ENCODE measurements at regions not wholly inside any gene's neighbourhood (a gene's known extent, or its start where the extent isn't known, plus 50 kb on each side); places are given as distances from the start of the nearest gene placed in this dataset.
A peak's percentile ranks its signal among the peaks of the same experiment; 100 is the strongest.

- no peak overlapping the region for H3K4me3 ChIP-seq (ENCODE audit: low read length)
- peak; percentile 99 for DNase-seq (ENCODE audit: low read depth)
- TF ChIP-seq, protein P1, sequence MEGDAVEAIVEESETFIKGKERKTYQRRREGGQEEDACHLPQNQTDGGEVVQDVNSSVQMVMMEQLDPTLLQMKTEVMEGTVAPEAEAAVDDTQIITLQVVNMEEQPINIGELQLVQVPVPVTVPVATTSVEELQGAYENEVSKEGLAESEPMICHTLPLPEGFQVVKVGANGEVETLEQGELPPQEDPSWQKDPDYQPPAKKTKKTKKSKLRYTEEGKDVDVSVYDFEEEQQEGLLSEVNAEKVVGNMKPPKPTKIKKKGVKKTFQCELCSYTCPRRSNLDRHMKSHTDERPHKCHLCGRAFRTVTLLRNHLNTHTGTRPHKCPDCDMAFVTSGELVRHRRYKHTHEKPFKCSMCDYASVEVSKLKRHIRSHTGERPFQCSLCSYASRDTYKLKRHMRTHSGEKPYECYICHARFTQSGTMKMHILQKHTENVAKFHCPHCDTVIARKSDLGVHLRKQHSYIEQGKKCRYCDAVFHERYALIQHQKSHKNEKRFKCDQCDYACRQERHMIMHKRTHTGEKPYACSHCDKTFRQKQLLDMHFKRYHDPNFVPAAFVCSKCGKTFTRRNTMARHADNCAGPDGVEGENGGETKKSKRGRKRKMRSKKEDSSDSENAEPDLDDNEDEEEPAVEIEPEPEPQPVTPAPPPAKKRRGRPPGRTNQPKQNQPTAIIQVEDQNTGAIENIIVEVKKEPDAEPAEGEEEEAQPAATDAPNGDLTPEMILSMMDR (conservative IDR thresholded peaks at IDR 0.05; ENCODE audit: low read depth, low read length): no peak
Measured at GRCh38 chr15:70494852-70495571, 268.3 kb downstream of the UACA start.

DNA sequence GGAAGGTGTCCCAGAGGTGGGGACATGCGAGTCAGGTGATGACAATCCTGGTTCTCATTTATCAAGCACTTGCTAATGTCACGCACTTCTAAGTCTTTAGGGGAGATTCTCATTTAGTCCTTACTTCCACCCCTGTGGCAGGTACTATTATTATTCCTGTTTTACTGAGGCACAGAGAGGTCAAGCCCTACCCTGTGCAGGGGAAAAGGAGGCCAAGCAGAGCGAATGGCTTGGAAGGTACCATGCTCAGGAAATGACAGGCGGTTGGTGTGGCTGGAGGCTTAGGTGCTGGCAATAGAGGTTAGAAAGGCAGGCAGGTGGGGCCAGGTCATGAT, 268.9 kb downstream of the UACA start:
- DNase-seq (ENCODE audit: low read depth): no peak
- H3K4me3 ChIP-seq (ENCODE audit: low read length): no peak overlapping the region
- TF ChIP-seq, protein P1 (conservative IDR thresholded peaks at IDR 0.05; ENCODE audit: low read depth, low read length): no peak

DNA sequence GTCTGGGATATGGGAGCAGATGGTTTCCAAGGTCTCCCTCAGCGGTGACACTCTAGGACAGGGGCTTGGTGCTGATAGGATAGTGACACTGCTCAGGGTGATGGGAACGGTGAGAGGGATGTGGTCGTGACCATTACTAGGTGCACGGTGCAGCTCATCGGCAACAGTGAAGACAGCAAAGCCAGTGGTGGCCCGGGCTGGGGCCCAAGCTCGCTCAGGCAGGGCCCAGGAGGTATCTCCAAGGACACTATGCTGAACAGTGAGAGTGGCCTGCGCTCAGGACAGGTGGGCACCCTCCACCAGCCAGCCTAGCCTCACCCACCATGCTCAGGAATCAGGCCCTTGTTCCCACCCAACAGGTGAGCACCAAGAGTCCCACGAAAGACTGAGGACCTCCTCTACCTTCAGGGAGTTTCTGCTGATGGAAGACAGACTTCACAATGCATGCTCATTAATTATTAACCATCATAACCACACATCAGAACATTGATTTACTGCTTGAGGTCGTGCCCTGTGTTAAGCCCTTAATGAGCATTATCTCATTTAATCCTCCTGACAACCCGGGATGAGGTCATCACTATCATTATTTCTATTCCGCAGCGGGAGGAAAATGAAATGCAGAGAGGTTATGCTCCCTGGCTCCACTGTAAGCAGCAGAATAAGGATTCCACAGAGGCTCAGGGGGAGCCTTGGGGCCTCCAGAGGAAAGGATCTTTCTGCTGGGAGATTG, 269.4 kb downstream of the UACA start:
- TF ChIP-seq, protein P1 (conservative IDR thresholded peaks at IDR 0.05; ENCODE audit: low read depth, low read length): no peak
- no peak for DNase-seq (ENCODE audit: low read depth)
- H3K4me3 ChIP-seq (ENCODE audit: low read length): no peak overlapping the region

DNA sequence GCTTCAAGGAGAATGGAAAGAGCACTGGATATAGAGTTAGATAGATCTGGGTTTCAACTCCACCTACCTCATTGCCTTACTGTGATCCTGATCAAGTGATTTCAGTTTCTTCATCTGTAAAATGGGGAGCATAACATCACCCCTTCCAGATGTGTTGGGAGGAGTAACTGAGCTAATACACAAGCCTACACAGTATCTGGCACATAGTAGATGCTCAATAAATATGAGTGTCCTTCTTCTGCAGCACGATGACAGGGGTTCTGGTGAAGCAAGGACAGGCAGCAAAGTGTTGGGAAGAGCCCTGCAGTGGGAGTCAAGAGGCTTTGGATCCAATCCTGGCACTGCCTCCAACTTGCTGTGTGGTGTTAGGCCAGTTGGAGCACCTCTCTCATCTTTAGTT, 270.0 kb downstream of the UACA start:
- TF ChIP-seq, protein P1 (conservative IDR thresholded peaks at IDR 0.05; ENCODE audit: low read depth, low read length): no peak
- no peak for DNase-seq (ENCODE audit: low read depth)
- H3K4me3 ChIP-seq (ENCODE audit: low read length): no peak overlapping the region

DNA sequence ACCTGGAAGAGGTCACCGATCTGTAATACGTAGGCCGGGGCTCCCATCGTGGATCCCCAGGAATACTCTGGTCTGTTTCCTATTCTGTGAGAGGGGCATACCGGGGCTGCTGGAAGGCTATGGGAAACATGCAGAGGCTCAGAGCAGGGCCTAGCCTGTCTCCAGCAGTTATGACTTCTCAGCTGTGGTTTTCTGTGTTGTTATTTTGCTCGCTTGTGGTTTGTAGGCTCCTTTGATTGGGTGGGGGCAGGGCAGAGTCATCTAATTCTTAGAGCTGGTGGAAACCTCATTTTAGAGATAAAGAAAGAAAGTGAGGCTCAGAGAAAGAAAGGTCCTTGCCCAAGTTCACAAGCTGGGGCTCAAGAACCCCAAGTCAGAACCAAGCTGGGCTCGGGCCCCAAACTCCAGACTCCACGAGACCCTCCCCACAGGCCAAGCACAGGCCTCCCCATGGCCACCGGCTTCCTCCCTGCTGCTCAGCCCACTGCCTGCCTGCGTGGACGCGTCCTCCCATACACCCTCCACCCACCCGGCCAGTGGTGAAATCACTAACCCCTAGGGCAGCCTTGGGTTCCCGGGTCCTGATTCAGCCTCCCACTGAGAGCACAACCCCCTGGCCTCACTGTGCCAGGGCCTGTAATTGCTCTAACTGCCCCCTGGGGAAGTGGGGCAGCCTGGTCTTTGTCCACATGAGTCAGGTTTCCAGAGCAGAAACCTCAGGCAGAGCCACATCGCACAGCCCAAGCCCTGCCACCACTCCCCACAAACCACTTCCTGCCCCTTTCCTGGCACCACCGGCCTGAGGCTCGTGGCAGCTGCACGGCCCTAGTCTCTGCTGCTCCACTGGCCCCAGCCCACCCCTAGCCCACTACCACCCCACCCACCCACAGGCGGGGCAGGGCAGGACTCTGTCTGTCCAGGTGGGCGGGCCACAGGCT, 270.8 kb downstream of the UACA start:
- H3K4me3 ChIP-seq (ENCODE audit: low read length): no peak overlapping the region
- no peak for DNase-seq (ENCODE audit: low read depth)
- TF ChIP-seq, protein P1 (conservative IDR thresholded peaks at IDR 0.05; ENCODE audit: low read depth, low read length): peak; percentile 27

DNA sequence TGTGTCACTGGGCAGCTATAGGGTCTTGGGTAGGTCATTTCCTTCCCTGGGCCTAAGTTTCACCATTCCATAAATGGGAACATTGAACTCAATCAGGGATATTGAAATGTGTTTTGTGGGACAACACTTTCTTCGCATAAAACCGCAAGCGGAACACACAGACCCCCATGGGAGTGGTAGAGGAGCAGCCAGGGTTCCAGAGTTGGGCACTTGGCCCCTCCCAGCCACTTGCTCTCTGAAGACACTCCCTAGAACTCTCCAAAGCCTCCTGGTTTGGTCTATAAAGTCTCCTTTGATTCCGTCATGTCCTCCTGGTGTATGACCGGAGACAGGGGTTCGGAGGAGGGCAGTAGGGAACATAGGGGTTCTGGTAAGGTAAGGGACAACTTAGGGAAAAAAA, 271.7 kb downstream of the UACA start:
- H3K4me3 ChIP-seq (ENCODE audit: low read length): no peak overlapping the region
- TF ChIP-seq, protein P1 (conservative IDR thresholded peaks at IDR 0.05; ENCODE audit: low read depth, low read length): no peak
- DNase-seq (ENCODE audit: low read depth): no peak
